Superior temporal gyrus (tissue), 1 donor: ENCODE measurements at regions not wholly inside any gene's neighbourhood (a gene's known extent, or its start where the extent isn't known, plus 50 kb on each side); places are given as distances from the start of the nearest gene placed in this dataset.
"Not testable (repeated sequence)": the region's sequence is repeated elsewhere in the genome, so short reads cannot be mapped to it uniquely, and the experiment has no call there.

Experiments used
- DNase-seq: peaks from one replicate; pipeline ENCODE4 v3.0.0-alpha.2; 2016; ENCODE audit errors: extremely low spot score

- no peak for DNase-seq
Measured at GRCh38 chr4:167826281-167826680, 266.1 kb upstream of the ANXA10 start.

GRCh38 chr4:167831855-167832254, 260.5 kb upstream of the ANXA10 start:
- no peak for DNase-seq

- no peak for DNase-seq
Measured at GRCh38 chr4:167838686-167839085, 253.7 kb upstream of the ANXA10 start.

GRCh38 chr4:167842487-167842886, 249.8 kb upstream of the ANXA10 start:
- DNase-seq: no peak

- no peak for DNase-seq
Measured at GRCh38 chr4:167854881-167855280, 237.5 kb upstream of the ANXA10 start.

- DNase-seq: not testable (repeated sequence)
Measured at GRCh38 chr4:167858127-167858526, 234.2 kb upstream of the ANXA10 start.

- DNase-seq: no peak
Measured at GRCh38 chr4:167867191-167867590, 225.1 kb upstream of the ANXA10 start.

GRCh38 chr4:167868163-167868562, 224.2 kb upstream of the ANXA10 start:
- DNase-seq: no peak

GRCh38 chr4:167873496-167873895, 218.8 kb upstream of the ANXA10 start:
- no peak for DNase-seq

GRCh38 chr4:167876091-167876490, 216.2 kb upstream of the ANXA10 start:
- not testable (repeated sequence) for DNase-seq

- not testable (repeated sequence) for DNase-seq
Measured at GRCh38 chr4:167877826-167878225, 214.5 kb upstream of the ANXA10 start.

- no peak for DNase-seq
Measured at GRCh38 chr4:167883266-167883665, 209.1 kb upstream of the ANXA10 start.

GRCh38 chr4:167885071-167885470, 207.3 kb upstream of the ANXA10 start:
- DNase-seq: no peak

GRCh38 chr4:167885872-167886271, 206.5 kb upstream of the ANXA10 start:
- no peak for DNase-seq

GRCh38 chr4:167887726-167888125, 204.6 kb upstream of the ANXA10 start:
- DNase-seq: no peak

GRCh38 chr4:167890226-167890625, 202.1 kb upstream of the ANXA10 start:
- no peak for DNase-seq

GRCh38 chr4:167893531-167893930, 198.8 kb upstream of the ANXA10 start:
- no peak for DNase-seq

GRCh38 chr4:167896260-167896659, 196.1 kb upstream of the ANXA10 start:
- DNase-seq: not testable (repeated sequence)

- no peak for DNase-seq
Measured at GRCh38 chr4:167897116-167897515, 195.2 kb upstream of the ANXA10 start.

- DNase-seq: no peak
Measured at GRCh38 chr4:167903291-167903721, 189.0 kb upstream of the ANXA10 start.

GRCh38 chr4:167906851-167907250, 185.5 kb upstream of the ANXA10 start:
- DNase-seq: no peak

- DNase-seq: no peak
Measured at GRCh38 chr4:167908816-167909215, 183.5 kb upstream of the ANXA10 start.

GRCh38 chr4:167912535-167912934, 179.8 kb upstream of the ANXA10 start:
- DNase-seq: not testable (repeated sequence)

GRCh38 chr4:167918077-167918476, 174.3 kb upstream of the ANXA10 start:
- DNase-seq: no peak

- DNase-seq: no peak
Measured at GRCh38 chr4:167930166-167930565, 162.2 kb upstream of the ANXA10 start.
